Epithelial cell of proximal tubule (primary cell): ENCODE measurements at regions not wholly inside any gene's neighbourhood (a gene's known extent, or its start where the extent isn't known, plus 50 kb on each side); places are given as distances from the start of the nearest gene placed in this dataset.
A peak's percentile ranks its signal among the peaks of the same experiment; 100 is the strongest.
"Not testable (repeated sequence)": the region's sequence is repeated elsewhere in the genome, so short reads cannot be mapped to it uniquely, and the experiment has no call there.

Experiments
- DNase-seq: peaks from one replicate; pipeline ENCODE4 v3.0.0-alpha.2; 2011; ENCODE audit warnings: low read depth
- H3K4me3 ChIP-seq: 2 replicates; pipeline ENCODE4 v1.5.1; 2011; ENCODE audit warnings: low read depth, mild to moderate bottlenecking, low read length
- CTCF ChIP-seq: conservative IDR thresholded peaks from 2 replicates; pipeline ENCODE4 v1.5.1; 2012; ENCODE audit warnings: low read depth, mild to moderate bottlenecking, low read length

DNA sequence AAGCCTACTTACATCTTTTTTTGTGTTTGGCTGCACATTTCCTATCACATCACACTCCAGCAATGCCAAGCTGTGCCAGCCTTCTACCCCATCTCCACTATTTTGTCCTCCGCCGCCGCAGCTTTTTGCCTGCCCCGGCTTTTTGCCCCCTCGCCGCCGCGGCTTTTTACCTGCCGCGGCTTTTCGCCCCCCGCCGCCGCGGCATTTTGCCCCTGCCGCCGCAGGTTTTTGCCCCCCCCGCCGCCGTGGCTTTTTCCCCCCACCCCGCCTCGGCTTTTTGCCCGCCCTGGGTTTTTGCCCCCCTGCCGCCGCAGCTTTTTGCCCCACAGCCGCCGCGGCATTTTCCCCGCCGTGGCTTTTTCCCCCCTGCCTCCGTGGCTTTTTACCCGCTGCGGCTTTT lies 506.0 kb downstream of the ZNF37A start:
- no peak for TF ChIP-seq CTCF
- no peak overlapping the region for H3K4me3 ChIP-seq
- no peak for DNase-seq

DNA sequence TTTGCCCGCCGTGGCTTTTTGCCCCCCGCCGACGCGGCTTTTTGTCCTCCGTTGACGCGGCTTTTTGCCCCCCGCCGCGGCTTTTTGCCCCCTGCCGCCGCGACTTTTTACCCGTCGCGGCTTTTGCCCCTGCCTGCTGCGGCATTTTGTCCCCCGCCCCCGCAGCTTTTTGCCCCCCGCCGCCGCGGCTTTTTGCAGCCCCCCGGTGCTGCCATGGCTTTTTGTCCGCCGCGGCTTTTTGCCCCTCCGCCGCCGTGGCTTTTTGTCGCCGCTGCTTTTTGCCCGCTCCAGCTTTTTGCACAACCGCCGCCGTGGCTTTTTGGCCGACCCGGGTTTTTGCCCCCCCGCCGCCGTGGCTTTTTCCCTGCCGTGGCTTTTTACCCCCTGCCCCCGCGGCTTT lies 506.6 kb downstream of the ZNF37A start:
- H3K4me3 ChIP-seq: no peak overlapping the region
- TF ChIP-seq CTCF: no peak
- no peak for DNase-seq

DNA sequence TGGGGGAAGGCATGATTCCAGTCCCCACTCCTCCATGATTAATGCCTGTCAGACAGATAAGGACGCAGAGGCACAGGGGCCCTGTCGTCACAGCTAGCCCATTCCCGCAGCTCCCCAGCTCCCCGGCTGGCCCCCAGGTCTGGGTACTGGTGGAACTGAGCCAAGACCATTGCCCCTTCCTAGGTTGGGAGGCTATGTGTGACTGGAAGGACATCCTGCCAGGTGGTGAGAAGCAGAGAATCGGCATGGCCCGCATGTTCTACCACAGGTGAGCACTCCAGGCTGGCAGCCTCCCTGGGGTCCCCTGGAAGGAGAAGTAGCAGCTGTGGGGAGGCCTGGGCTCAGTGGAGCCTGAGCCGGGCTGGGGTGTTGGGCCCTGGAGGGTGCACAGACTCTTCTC lies 509.5 kb downstream of the ZNF37A start:
- not testable (repeated sequence) for DNase-seq

DNA sequence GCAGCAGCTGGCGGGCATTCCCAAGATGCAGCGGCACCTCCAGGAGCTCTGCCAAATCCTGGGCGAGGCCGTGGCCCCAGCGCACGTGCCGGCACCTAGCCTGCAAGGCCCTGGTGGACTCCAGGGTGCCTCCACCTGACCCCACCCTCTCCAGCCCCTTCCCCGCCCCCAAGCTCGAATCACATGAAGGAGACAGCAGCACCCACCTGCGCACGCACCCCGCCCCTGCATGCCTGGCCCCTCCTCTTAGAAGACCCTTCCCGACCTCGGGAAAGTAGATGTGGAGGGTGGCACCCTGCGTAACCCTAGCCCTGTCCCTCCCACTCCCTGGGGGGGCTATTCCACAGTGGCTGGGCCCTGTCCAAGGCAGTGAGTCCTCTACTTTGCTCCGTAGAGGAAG lies 510.3 kb downstream of the ZNF37A start:
- DNase-seq: not testable (repeated sequence)

More for the DNA sequence above, 509.5 kb downstream of the ZNF37A start:
- not testable (repeated sequence) for H3K4me3 ChIP-seq

DNA sequence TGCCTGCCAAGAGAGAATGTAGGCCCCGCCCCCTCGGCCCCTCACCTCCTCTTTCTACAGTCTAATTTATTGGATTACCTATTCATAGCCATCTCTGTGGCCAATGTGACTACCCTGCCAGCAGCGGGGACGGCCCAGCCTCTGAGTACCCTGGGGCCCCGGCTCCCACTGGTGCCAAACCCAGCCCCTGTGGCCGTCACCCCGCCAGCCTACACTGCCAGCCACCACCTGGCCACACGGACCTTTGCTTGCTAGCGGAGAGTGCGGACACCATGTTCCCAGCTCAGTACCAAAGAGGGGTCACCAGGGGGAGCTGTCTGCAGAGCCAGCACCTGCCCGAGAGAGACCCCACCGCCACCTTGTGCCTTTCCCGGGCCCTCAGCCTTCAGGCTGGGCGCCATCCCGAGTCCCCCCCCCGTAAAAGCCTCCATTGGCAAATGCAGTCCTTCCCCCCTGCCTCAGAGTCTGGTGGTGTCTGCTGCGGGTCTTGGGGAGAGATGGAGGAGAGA lies 511.1 kb downstream of the ZNF37A start:
- no peak for DNase-seq
- TF ChIP-seq CTCF: no peak
- no peak overlapping the region for H3K4me3 ChIP-seq

More for the DNA sequence above, 510.3 kb downstream of the ZNF37A start:
- H3K4me3 ChIP-seq: not testable (repeated sequence)

- not testable (repeated sequence) for H3K4me3 ChIP-seq, DNase-seq
Measured at GRCh38 chr10:38615596-38615995, 521.5 kb downstream of the ZNF37A start.

GRCh38 chr10:38619831-38620230 lies 525.7 kb downstream of the ZNF37A start:
- not testable (repeated sequence) for H3K4me3 ChIP-seq
- DNase-seq: peak; percentile 42

- H3K4me3 ChIP-seq, DNase-seq: not testable (repeated sequence)
Measured at GRCh38 chr10:38635650-38636049, 541.5 kb downstream of the ZNF37A start.
